H1 (cell line): ENCODE measurements at regions not wholly inside any gene's neighbourhood (a gene's known extent, or its start where the extent isn't known, plus 50 kb on each side); places are given as distances from the start of the nearest gene placed in this dataset.

Experiments used
- CTCF ChIA-PET: fragments of 300-600 bp; sonication (Branson Sonifier 250); formaldehyde crosslinking; loops from one replicate; lab custom pipeline; 2021; ENCODE audit not compliant: partially characterized antibody; lab: Charles Lee
- POLR2A ChIA-PET: fragments of 300-600 bp; sonication (Branson Sonifier 250); formaldehyde crosslinking; loops from one replicate; lab custom pipeline; 2021; ENCODE audit warnings: inconsistent platforms; ENCODE audit not compliant: partially characterized antibody; lab: Charles Lee
- DNase-seq, 2 experiments: peaks; one replicate each; pipeline versions ENCODE4 v3.0.0 to v3.0.0-alpha.2; 2010 to 2022; ENCODE audit warnings: low spot score in 2 of 2, low read depth in 1 of 2, mixed read lengths in 1 of 2
- FAIRE-seq: peaks from 2 replicates; lab custom pipeline; 2011; peaks lifted over from hg19 to GRCh38; lab: Jason Lieb, UNC
- H2AFZ ChIP-seq: 2 replicates; pipeline ENCODE4 v1.8.1; 2012; ENCODE audit warnings: low read length, inconsistent platforms
- H2AK5ac ChIP-seq: 2 replicates; pipeline ENCODE4 v1.6.1; 2013; ENCODE audit warnings: low read depth, low read length
- H2BK120ac ChIP-seq: replicated peaks from 2 replicates; pipeline ENCODE3; 2013; ENCODE audit warnings: low read depth, low read length, inconsistent platforms
- H2BK12ac ChIP-seq: 2 replicates; pipeline ENCODE4 v1.6.1; 2013; ENCODE audit warnings: low read depth, low read length
- H2BK15ac ChIP-seq: 2 replicates; pipeline ENCODE4 v1.6.1; 2013; ENCODE audit warnings: low read length
- H2BK20ac ChIP-seq: 2 replicates; pipeline ENCODE4 v1.6.1; 2013; ENCODE audit warnings: low read length
- H2BK5ac ChIP-seq: 2 replicates; pipeline ENCODE4 v1.6.1; 2013; ENCODE audit warnings: low read depth, low read length
- H3K14ac ChIP-seq: 2 replicates; pipeline ENCODE4 v1.6.1; 2013; ENCODE audit warnings: inconsistent platforms; ENCODE audit not compliant: insufficient read length
- H3K18ac ChIP-seq: 2 replicates; pipeline ENCODE4 v1.6.1; 2013; ENCODE audit warnings: low read length; ENCODE audit errors: extremely low read depth
- H3K23ac ChIP-seq: 2 replicates; pipeline ENCODE4 v1.6.1; 2013; ENCODE audit warnings: inconsistent platforms; ENCODE audit not compliant: insufficient read length
- H3K23me2 ChIP-seq: 2 replicates; pipeline ENCODE4 v1.6.1; 2013; ENCODE audit warnings: low read depth, low read length
- H3K27ac ChIP-seq: 2 replicates; pipeline ENCODE4 v1.6.1; 2011; ENCODE audit warnings: low read depth, low read length, inconsistent platforms
- H3K27me3 ChIP-seq, 4 experiments: replicated peaks in 1 of 4; 1 replicate in 1 of 4; 2 replicates in 3 of 4; pipeline versions ENCODE4 v1.6.1 to v1.8.1; 2011 to 2013; ENCODE audit warnings: low read length in 3 of 4, mild to moderate bottlenecking in 3 of 4, inconsistent platforms in 2 of 4, mixed read lengths in 2 of 4, moderate library complexity in 1 of 4; ENCODE audit not compliant: control insufficient read depth in 3 of 4, insufficient read depth in 3 of 4; ENCODE audit errors: extremely low read depth in 1 of 4
- H3K36me3 ChIP-seq, 4 experiments: 2 replicates each; pipeline versions ENCODE4 v1.6.1 to v1.8.1; 2011 to 2013; ENCODE audit warnings: mild to moderate bottlenecking in 4 of 4, low read length in 3 of 4, moderate library complexity in 2 of 4, control low read depth in 1 of 4, inconsistent platforms in 1 of 4; ENCODE audit not compliant: insufficient read depth in 4 of 4, control insufficient read depth in 2 of 4
- H3K4ac ChIP-seq: replicated peaks from 2 replicates; pipeline ENCODE3; 2013; ENCODE audit warnings: low read length, low read depth, mixed read lengths, inconsistent platforms; ENCODE audit not compliant: insufficient read length
- H3K4me1 ChIP-seq, 4 experiments: replicated peaks in 1 of 4; 1 replicate in 1 of 4; 2 replicates in 3 of 4; pipeline versions ENCODE4 v1.6.1 to v1.8.1; 2011 to 2013; ENCODE audit warnings: low read length in 3 of 4, inconsistent platforms in 2 of 4, mixed read lengths in 1 of 4; ENCODE audit not compliant: insufficient read depth in 4 of 4, control insufficient read depth in 3 of 4
- H3K4me2 ChIP-seq, 2 experiments: 2 replicates each; pipeline versions ENCODE4 v1.6.1 to v1.8.1; 2011 to 2013; ENCODE audit warnings: low read depth in 2 of 2, low read length in 2 of 2, control low read depth in 1 of 2, inconsistent platforms in 1 of 2, mild to moderate bottlenecking in 1 of 2; ENCODE audit not compliant: insufficient read depth in 1 of 2
- H3K4me3 ChIP-seq, 4 experiments: fragments of 200-600, 300-600 bp in 1 of 4; sonication (generic), shearing (Covaris generic), sonication (Bioruptor Twin) in 1 of 4; 2 replicates each; pipeline versions ENCODE4 v1.5.1 to v1.8.1; 2011 to 2016; ENCODE audit warnings: low read length in 4 of 4, low read depth in 3 of 4, control low read depth in 2 of 4, inconsistent platforms in 2 of 4, mild to moderate bottlenecking in 2 of 4, mixed read lengths in 1 of 4, moderate library complexity in 1 of 4; ENCODE audit not compliant: insufficient read depth in 2 of 4; ENCODE audit errors: extremely low read depth in 1 of 4
- H3K56ac ChIP-seq: replicated peaks from 2 replicates; pipeline ENCODE3; 2013; ENCODE audit warnings: low read depth, mild to moderate bottlenecking, mixed read lengths, low read length, inconsistent platforms; ENCODE audit not compliant: insufficient read length
- H3K79me1 ChIP-seq: 2 replicates; pipeline ENCODE4 v1.6.1; 2013; ENCODE audit warnings: low read depth, low read length, control low read depth
- H3K79me2 ChIP-seq, 2 experiments: 2 replicates each; pipeline versions ENCODE4 v1.6.1 to v1.8.1; 2012 to 2013; ENCODE audit warnings: low read length in 2 of 2, mild to moderate bottlenecking in 2 of 2, inconsistent platforms in 1 of 2; ENCODE audit not compliant: insufficient read depth in 2 of 2, control insufficient read depth in 1 of 2
- H3K9ac ChIP-seq, 4 experiments: replicated peaks in 1 of 4; 1 replicate in 1 of 4; 2 replicates in 3 of 4; pipeline versions ENCODE4 v1.6.1 to v1.8.1; 2011 to 2013; ENCODE audit warnings: low read depth in 3 of 4, low read length in 3 of 4, control low read depth in 2 of 4, mild to moderate bottlenecking in 2 of 4, moderate library complexity in 2 of 4, inconsistent platforms in 1 of 4; ENCODE audit errors: extremely low read depth in 1 of 4
- H3K9me3 ChIP-seq, 2 experiments: 2 replicates each; pipeline versions ENCODE4 v1.6.1 to v1.8.1; 2012 to 2013; ENCODE audit warnings: mild to moderate bottlenecking in 2 of 2, moderate library complexity in 2 of 2, control low read depth in 1 of 2, inconsistent platforms in 1 of 2, low read depth in 1 of 2, low read length in 1 of 2, mixed read lengths in 1 of 2; ENCODE audit not compliant: insufficient read depth in 2 of 2
- H4K20me1 ChIP-seq, 2 experiments: replicated peaks in 1 of 2; 2 replicates each; pipeline versions ENCODE3 to v1.8.1; 2011 to 2013; ENCODE audit warnings: inconsistent platforms in 2 of 2, low read length in 2 of 2, mild to moderate bottlenecking in 1 of 2; ENCODE audit not compliant: insufficient read depth in 2 of 2, control insufficient read depth in 1 of 2
- H4K5ac ChIP-seq: 2 replicates; pipeline ENCODE4 v1.6.1; 2013; ENCODE audit warnings: low read length, low read depth, mixed read lengths, inconsistent platforms; ENCODE audit not compliant: insufficient read length
- H4K8ac ChIP-seq: 2 replicates; pipeline ENCODE4 v1.8.0; 2013; ENCODE audit warnings: mild to moderate bottlenecking, moderate library complexity, low read length, inconsistent platforms; ENCODE audit not compliant: insufficient read depth; ENCODE audit errors: extremely low read depth
- H4K91ac ChIP-seq: replicated peaks from 2 replicates; pipeline ENCODE3; 2013; ENCODE audit warnings: low read length, mixed read lengths, inconsistent platforms; ENCODE audit not compliant: insufficient read length
- CBX8 ChIP-seq: fragments of 300-800, 300-1000 bp; sonication (generic); IDR thresholded peaks from 2 replicates; pipeline ENCODE4 v1.7.1; 2016; ENCODE audit warnings: low read depth, low read length, borderline replicate concordance
- CTCF ChIP-seq, 3 experiments: IDR thresholded peaks; 1 replicate in 2 of 3; 2 replicates in 1 of 3; pipeline versions ENCODE4 v1.5.1 to v1.6.1; 2011; ENCODE audit warnings: low read length in 3 of 3, mild to moderate bottlenecking in 3 of 3, inconsistent platforms in 2 of 3, low read depth in 1 of 3, moderate library complexity in 1 of 3; ENCODE audit not compliant: insufficient read depth in 1 of 3; ENCODE audit errors: control extremely low read depth in 1 of 3
- RAD21 ChIP-seq, 2 experiments: IDR thresholded peaks in 1 of 2; conservative IDR thresholded peaks in 1 of 2; 2 replicates each; pipeline ENCODE4 v1.6.1; 2011; ENCODE audit warnings: low read depth in 2 of 2, low read length in 2 of 2, improper control_type of control experiment in 1 of 2, inconsistent platforms in 1 of 2, mild to moderate bottlenecking in 1 of 2, moderate library complexity in 1 of 2
- WGBS, 2 experiments: shearing (Covaris generic) in 1 of 2; methylation state at CpG; one replicate each; pipeline versions ENCODE4 v1.1.6 to v1.1.7; 2013 to 2015; ENCODE audit warnings: low lambda C conversion rate in 2 of 2, mixed read lengths in 2 of 2, inconsistent platforms in 1 of 2, low coverage in 1 of 2, missing lambda C conversion rate in 1 of 2; ENCODE audit not compliant: insufficient replicate concordance in 2 of 2, insufficient coverage in 1 of 2, insufficient read length in 1 of 2; ENCODE audit errors: extremely low coverage in 1 of 2, missing lambda C conversion rate in 1 of 2; 5-methylcytosine and 5-hydroxymethylcytosine counted together

- H3K23me2 ChIP-seq = no peaks in the 10 kb centered on the region
- ChIA-PET POLR2A (no interaction called here), CTCF (no interaction called here)
- H3K9ac ChIP-seq = no peak overlapping the region
- no peak overlapping the region for H3K4ac ChIP-seq
- no peak overlapping the region for H2AK5ac ChIP-seq
- no peak overlapping the region for H2BK120ac ChIP-seq
- H4K8ac ChIP-seq = no peak overlapping the region
- no peaks in the 10 kb centered on the region for H3K9me3 ChIP-seq
- no peaks in the 10 kb centered on the region for H3K27me3 ChIP-seq
- H3K18ac ChIP-seq = no peak overlapping the region
- H2BK12ac ChIP-seq = no peak overlapping the region
- TF ChIP-seq RAD21 (IDR thresholded peaks at IDR 0.05 in 1 of 2, conservative IDR thresholded peaks at IDR 0.05 in 1 of 2; ENCODE audit: low read depth in 2 of 2, low read length in 2 of 2) = peak; percentile 48 to 61
- no peak for TF ChIP-seq CBX8
- peak in 1 of 3 experiments; percentile 27; a peak in 1 of 4 replicates for TF ChIP-seq CTCF (IDR thresholded peaks at IDR 0.05; ENCODE audit: control extremely low read depth in 1 of 3, insufficient read depth in 1 of 3, low read depth in 1 of 3, low read length in 3 of 3)
- no peak for DNase-seq
- no peak overlapping the region for H2BK20ac ChIP-seq
- no peaks in the 10 kb centered on the region for H3K36me3 ChIP-seq
- no peak overlapping the region for H3K4me3 ChIP-seq
- H3K79me1 ChIP-seq = no peaks in the 10 kb centered on the region
- H3K79me2 ChIP-seq = no peaks in the 10 kb centered on the region
- no peak overlapping the region for H2BK5ac ChIP-seq
- no peak overlapping the region for H3K27ac ChIP-seq
- 89% methylated on average over 2 of the region's 2 CpGs; no CpG with 5 or more reads in 1 of the 2 experiments for WGBS, 2 experiments
- no peak overlapping the region for H2AFZ ChIP-seq
- H4K91ac ChIP-seq = no peak overlapping the region
- H2BK15ac ChIP-seq = no peak overlapping the region
- FAIRE-seq = no peak
- H3K4me1 ChIP-seq = no peaks in the 10 kb centered on the region
- no peak overlapping the region for H3K4me2 ChIP-seq
- H4K5ac ChIP-seq = no peak overlapping the region
- no peaks in the 10 kb centered on the region for H4K20me1 ChIP-seq
- no peak overlapping the region for H3K56ac ChIP-seq
- H3K14ac ChIP-seq = no peak overlapping the region
- H3K23ac ChIP-seq = no peak overlapping the region
Observed at GRCh38 chr1:106189780-106190179, 866.7 kb upstream of the PRMT6 start.
